ENCODE measurements at regions not wholly inside any gene's neighbourhood (a gene's known extent, or its start where the extent isn't known, plus 50 kb on each side); places are given as distances from the start of the nearest gene placed in this dataset.

DNA sequence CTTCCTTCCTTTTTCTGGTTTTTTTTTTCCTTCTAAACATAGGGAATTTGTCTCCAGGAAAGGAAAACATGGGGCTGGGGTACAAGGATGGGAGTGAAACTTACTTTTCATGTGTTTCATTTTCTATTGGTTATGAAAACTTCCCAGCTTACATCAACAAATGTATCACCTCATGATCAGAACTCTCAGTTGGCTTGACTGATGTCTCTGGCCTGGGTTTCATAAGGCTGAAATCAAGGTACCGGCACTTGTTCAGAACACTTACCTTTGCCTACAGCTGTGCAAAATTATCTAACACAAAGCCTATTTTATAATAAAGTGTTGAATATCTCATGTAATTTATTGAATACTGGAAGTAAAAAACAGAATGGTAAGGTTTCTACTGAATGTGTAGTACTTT is 91.8 kb upstream of the STT3B start:
- no peak for DNase-seq

GRCh38 chr3:31442755-31443154 is 90.0 kb upstream of the STT3B start:
- DNase-seq: no peak

DNA sequence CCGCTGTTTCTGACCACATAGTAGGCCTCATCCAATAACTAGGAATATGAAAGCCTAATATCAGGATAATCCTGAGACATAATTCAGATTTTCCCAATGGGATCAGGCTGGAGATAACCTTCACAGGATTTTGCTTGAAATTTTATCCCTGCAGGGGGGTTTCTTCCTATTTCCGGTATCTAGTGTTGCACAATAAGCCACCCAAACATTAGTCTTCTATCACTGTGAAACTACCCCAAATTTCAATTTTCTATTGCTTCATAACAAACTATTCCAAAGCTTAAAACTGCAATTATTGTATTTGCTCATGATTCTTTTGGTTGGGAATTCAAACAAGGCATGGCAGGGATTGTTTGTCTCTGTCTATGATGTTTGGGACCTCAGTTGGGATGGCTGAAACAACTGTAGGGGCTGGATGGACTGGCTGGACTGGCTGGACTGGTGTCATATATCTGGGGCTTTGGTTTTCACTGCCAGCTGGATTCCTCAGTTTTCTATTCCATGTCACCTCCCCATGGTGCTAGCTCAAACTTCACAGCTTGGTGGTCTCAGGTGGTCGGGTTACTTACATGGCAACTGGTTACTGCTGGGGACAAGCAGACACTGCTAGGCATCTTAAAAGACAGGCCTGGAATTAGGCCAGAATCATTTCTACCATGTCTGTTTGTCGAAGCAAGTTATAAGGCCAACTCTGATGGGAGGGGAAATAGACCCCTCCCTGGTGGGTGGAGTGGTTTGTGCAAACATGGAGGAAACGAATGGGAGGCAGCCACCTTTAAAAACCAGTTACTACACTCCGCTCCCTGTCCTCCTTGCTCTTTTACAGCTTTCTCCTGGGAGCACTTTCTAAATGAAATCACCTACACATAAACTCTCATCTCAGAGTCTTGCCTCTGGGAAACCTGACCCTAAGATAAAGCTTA is 88.2 kb upstream of the STT3B start:
- DNase-seq: no peak

- no peak for DNase-seq
Observed at GRCh38 chr3:31445701-31446100, 87.0 kb upstream of the STT3B start.

DNA sequence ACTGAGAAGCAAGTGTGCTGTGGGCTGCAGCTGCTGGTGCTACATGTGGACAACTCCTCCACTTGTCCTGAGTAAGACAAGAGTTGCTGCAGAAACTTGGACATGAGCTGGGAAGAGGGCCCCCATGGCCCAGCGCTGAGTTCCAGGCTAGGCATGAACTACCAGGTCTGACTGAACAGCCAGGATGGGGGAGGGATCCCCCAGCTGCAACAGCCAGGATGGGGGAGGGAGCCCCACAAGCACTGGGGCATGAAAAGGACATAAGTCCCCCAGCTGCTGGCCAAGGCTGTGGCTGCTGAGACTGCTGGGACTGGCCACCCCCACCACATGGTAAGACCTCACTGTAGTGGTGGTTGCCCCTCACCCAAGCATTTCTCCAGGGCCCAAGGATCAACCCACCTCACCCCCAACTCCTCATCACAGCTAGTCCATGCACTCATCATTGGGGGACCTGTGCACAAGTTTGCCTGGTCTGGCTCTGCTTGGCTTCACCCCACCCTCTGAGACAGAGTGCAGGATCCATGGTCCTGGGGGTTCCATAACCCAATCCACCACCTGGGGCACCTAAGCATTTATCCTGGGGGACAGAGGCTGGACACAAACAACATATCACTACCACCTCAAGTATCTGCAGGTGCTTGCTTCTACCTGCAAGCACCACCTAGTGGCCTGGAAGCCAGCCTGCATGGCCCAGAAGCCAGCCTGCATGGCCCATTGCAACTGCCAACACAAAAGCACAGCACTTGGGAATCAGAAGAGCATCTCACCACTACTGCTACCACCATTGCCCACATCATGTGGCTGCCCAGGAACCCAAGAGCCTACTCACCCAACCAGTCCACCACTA is 84.5 kb upstream of the STT3B start:
- no peak for DNase-seq

DNA sequence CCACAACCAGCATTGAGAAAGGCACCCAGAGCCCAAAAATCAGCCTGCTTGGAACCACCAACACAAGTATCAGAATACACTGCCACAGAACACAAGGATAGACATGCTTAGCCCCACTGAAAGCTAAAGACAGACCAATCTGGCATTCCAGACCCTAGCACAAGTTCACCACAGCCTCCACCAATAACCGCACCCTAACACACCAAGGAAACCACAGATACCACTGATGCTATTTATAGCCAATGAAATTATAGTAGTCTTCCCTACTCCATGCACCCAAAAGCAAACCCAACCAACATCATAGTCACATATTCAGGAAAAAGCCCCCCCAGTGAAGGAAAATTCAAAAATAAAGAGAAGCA is 83.9 kb upstream of the STT3B start:
- no peak for DNase-seq

GRCh38 chr3:31449318-31449717 is 83.4 kb upstream of the STT3B start:
- no peak for DNase-seq

GRCh38 chr3:31450345-31450744 is 82.4 kb upstream of the STT3B start:
- no peak for DNase-seq

DNA sequence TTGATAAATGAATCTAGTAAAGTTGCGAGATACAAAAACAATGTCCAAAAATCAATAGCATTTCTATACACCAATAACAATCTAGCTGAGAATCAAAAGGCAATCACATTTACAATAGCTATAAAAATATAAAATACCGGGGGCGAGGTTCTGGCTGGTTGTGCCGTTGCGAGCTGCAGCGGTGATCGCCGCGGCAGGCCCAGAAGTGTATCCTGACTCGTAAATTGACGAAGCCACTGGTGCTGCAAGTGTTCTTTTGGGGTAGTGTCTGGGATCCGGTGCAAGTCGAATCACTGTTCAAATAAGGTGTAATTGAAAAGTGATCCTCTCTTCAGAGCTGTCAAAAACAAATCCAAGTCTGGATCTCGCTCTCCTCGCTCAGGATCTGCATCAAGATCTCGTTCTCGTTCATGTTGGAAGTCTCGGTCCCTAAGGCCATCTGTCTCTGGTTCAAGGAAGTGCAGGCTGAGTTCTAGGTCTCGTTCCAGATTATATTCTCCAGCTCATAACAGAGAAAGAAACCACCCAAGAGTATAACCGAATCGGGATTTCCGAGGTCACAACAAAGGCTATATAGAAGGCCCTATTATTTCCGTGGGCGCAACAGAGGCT is 80.1 kb upstream of the STT3B start:
- DNase-seq: no peak

DNA sequence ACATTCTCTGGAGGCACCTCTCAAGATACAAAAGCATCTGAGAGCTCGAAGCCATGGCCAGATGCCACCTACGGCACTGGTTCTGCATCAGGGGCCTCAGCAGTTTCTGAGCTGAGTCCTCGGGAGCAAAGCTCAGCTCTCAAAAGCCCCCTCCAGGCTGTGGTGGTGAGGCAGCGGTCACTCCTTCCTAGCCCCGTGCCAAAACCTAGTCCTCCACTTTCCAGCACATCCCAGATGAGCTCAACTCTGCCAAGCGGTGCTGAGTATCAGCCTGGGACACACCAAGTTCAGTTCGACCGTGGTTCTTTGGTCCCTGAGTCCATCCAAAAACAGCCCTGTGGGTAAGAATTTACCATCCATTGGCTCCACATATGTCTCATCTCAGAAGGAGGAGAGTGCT is 79.3 kb upstream of the STT3B start:
- DNase-seq: no peak

- no peak for DNase-seq
Observed at GRCh38 chr3:31455524-31455923, 77.2 kb upstream of the STT3B start.

DNA sequence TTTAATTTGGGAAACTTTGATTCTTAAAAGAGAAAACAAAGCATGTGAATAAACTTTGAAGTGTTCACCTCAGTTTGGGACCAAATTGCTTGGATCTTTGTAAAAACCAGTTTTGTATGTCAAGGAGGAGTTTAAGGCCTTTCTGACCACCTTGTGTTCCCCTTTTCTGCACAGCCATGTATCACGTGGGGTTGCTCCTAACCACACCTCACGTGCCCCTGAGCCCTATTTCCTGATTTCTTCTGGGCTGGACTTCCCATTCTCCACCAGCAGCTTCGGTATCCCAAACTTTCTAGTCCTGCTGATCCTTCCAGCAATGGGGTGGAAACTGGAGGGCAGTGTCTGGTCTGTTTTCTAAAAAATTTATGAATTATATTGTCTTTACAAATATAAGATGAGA is 76.4 kb upstream of the STT3B start:
- DNase-seq: no peak

DNA sequence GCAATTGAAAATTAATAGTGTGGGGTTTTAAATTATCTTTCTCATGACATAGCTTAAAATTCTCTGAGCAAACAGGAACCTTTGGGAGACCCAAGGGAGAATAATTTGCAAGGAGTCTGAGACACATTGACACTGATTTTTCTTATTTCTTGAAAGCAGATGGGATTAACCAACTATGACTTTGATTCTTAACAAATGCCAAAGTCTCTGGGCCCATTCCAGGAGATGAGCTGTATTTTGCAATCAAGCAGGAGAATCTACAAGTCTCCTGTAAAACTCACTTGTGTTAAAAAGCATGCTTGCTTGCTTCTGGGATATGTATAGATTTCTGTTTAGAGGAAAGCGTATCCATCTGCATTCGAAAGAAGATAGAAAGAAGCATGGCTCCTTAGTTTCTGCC is 71.3 kb upstream of the STT3B start:
- no peak for DNase-seq

- peak; percentile 5 for DNase-seq
Observed at GRCh38 chr3:31462050-31462569, 70.6 kb upstream of the STT3B start.

GRCh38 chr3:31465999-31466398 is 66.7 kb upstream of the STT3B start:
- no peak for DNase-seq

- no peak for DNase-seq
Observed at GRCh38 chr3:31466866-31467265, 65.9 kb upstream of the STT3B start.

- no peak for DNase-seq
Observed at GRCh38 chr3:31468433-31468832, 64.3 kb upstream of the STT3B start.

DNA sequence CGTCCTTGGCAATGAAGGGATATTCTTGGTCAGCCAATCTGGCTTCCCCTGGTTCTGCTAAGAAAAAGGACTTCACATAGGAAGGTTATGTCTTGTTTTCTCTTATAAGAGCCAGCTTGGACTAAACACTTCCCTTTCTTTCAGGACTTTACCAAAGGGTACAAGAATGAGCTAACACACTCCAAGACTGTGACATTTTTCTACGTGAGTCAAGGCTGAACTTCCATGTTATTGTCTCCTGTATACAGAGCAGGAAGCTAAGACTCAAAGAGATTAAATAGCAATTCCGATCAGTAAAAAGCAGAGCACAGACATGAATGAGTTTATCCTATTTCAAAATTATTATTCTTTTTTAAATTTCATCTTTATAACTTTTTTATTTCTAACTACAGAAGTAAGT is 63.3 kb upstream of the STT3B start:
- no peak for DNase-seq

- no peak for DNase-seq
Observed at GRCh38 chr3:31472479-31473390, 60.0 kb upstream of the STT3B start.

DNA sequence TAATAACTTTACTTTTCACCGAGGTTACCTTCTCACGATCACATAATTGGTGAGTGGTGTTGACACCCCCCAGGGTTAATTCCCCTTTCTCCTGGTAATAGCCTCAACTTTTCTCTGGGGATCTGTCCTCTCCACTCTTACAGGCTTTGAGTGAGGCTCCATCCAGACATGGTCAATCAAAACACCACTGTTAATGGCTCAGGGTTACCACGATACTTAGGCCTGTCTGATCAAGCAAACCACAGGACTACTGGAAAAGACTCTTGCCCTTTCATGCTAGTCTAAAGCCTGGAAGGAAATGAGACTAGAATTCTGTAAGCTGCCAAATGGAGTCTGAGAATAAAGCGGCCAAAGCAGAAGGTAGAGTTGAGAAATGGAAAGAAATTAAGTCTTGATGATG is 56.5 kb upstream of the STT3B start:
- DNase-seq: no peak

- DNase-seq: no peak
Observed at GRCh38 chr3:31479431-31479830, 53.3 kb upstream of the STT3B start.

DNA sequence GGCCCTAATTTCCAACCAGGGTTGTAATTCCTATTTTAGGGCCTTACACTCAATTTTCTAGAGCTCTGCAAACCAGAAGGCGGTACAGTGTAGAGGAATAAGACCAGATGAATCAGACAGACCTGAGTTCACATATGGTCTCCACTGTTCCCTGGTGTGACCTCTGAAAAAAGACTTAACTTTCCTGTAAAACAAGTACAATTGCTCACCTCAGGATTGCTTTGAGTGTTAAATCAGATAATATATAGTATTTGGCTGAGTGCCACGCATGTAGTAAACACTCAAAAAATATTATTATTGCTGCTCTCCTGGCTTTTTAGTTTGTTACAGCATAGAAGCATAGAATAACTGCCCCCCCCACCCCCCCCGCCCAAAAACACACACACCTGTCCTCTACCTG is 51.0 kb upstream of the STT3B start:
- no peak for DNase-seq

Data from SIG-M5 (cell line).